Mucosa of rectum (tissue), 2 donors: ENCODE measurements at regions not wholly inside any gene's neighbourhood (a gene's known extent, or its start where the extent isn't known, plus 50 kb on each side); places are given as distances from the start of the nearest gene placed in this dataset.
"Not testable (repeated sequence)": the region's sequence is repeated elsewhere in the genome, so short reads cannot be mapped to it uniquely, and the experiment has no call there.

Source experiments
- H3K27ac ChIP-seq, 2 donors: one replicate each; pipeline ENCODE4 v1.7.0; 2013; ENCODE audit warnings: inconsistent platforms in 2 of 2, low read depth in 2 of 2, low read length in 2 of 2
- H3K27me3 ChIP-seq, 2 donors: one replicate each; pipeline ENCODE4 v1.7.0; 2013; ENCODE audit warnings: low read length in 2 of 2; ENCODE audit not compliant: control insufficient read depth in 2 of 2, insufficient read depth in 2 of 2
- H3K36me3 ChIP-seq, 2 donors: one replicate each; pipeline ENCODE4 v1.7.0; 2013; ENCODE audit warnings: low read length in 2 of 2; ENCODE audit not compliant: control insufficient read depth in 2 of 2, insufficient read depth in 2 of 2
- H3K4me1 ChIP-seq, 2 donors: one replicate each; pipeline ENCODE4 v1.7.0; 2013; ENCODE audit warnings: low read length in 2 of 2, mild to moderate bottlenecking in 1 of 2; ENCODE audit not compliant: control insufficient read depth in 2 of 2, insufficient read depth in 2 of 2
- H3K4me3 ChIP-seq, 2 donors: one replicate each; pipeline ENCODE4 v1.7.0; 2013; ENCODE audit warnings: low read length in 2 of 2
- H3K9ac ChIP-seq, 2 donors: one replicate each; pipeline ENCODE4 v1.7.0; 2013; ENCODE audit warnings: low read length in 2 of 2, low read depth in 1 of 2, mild to moderate bottlenecking in 1 of 2
- H3K9me3 ChIP-seq, 2 donors: one replicate each; pipeline ENCODE4 v1.7.0; 2013; ENCODE audit warnings: low read length in 2 of 2; ENCODE audit not compliant: control insufficient read depth in 2 of 2
- donor health status: healthy.
- donor health status: Normal muscosa, but diverticular disease.

- no peaks in the 10 kb centered on the region for H3K36me3 ChIP-seq
- no peaks in the 10 kb centered on the region for H3K4me1 ChIP-seq
- H3K27ac ChIP-seq = no peak overlapping the region
- no peaks in the 10 kb centered on the region for H3K9me3 ChIP-seq
- no peak overlapping the region for H3K9ac ChIP-seq
- H3K27me3 ChIP-seq = no peaks in the 10 kb centered on the region
- no peak overlapping the region for H3K4me3 ChIP-seq
Observed at GRCh38 chr6:27759930-27760329, 152.3 kb downstream of the OR2B2 start.

GRCh38 chr6:27758491-27758890 is 153.7 kb downstream of the OR2B2 start:
- H3K27ac ChIP-seq = no peak overlapping the region
- H3K9me3 ChIP-seq = no peaks in the 10 kb centered on the region
- H3K36me3 ChIP-seq = no peaks in the 10 kb centered on the region
- H3K27me3 ChIP-seq = no peaks in the 10 kb centered on the region
- H3K9ac ChIP-seq = no peak overlapping the region
- H3K4me1 ChIP-seq = peaks cover 0 to 4% of the 10 kb centered on the region in 2 donors
- no peak overlapping the region for H3K4me3 ChIP-seq

GRCh38 chr6:27757307-27757706 is 154.9 kb downstream of the OR2B2 start:
- Histone ChIP-seq H3K9ac (peak overlapping the region; percentile 75 to 79), H3K27me3 (no peaks in the 10 kb centered on the region), H3K27ac (no peak overlapping the region)

GRCh38 chr6:27755768-27756167 is 156.4 kb downstream of the OR2B2 start:
- no peak overlapping the region for H3K27ac ChIP-seq

More at GRCh38 chr6:27757307-27757706, 154.9 kb downstream of the OR2B2 start:
- peak overlapping the region; percentile 68 to 75 for H3K4me3 ChIP-seq
- H3K9me3 ChIP-seq = no peaks in the 10 kb centered on the region
- H3K4me1 ChIP-seq = peaks cover 0 to 4% of the 10 kb centered on the region in 2 donors
- no peaks in the 10 kb centered on the region for H3K36me3 ChIP-seq

GRCh38 chr6:27754408-27754782 is 157.8 kb downstream of the OR2B2 start:
- H3K4me1 ChIP-seq = peaks cover 0 to 7% of the 10 kb centered on the region in 2 donors
- H3K27ac ChIP-seq = no peak overlapping the region
- no peaks in the 10 kb centered on the region for H3K27me3 ChIP-seq
- H3K4me3 ChIP-seq = peak overlapping the region; percentile 31 to 93
- H3K9me3 ChIP-seq = no peaks in the 10 kb centered on the region
- H3K36me3 ChIP-seq = no peaks in the 10 kb centered on the region
- peak overlapping the region in 1 of 2 donors; percentile 53 for H3K9ac ChIP-seq

More at GRCh38 chr6:27755768-27756167, 156.4 kb downstream of the OR2B2 start:
- no peaks in the 10 kb centered on the region for H3K9me3 ChIP-seq
- H3K9ac ChIP-seq = no peak overlapping the region
- no peaks in the 10 kb centered on the region for H3K36me3 ChIP-seq
- H3K4me3 ChIP-seq = no peak overlapping the region
- peaks cover 0 to 7% of the 10 kb centered on the region in 2 donors for H3K4me1 ChIP-seq
- no peaks in the 10 kb centered on the region for H3K27me3 ChIP-seq

GRCh38 chr6:27753668-27754407 is 158.4 kb downstream of the OR2B2 start:
- Histone ChIP-seq H3K27me3 (no peaks in the 10 kb centered on the region), H3K4me3 (peak overlapping the region; percentile 42 to 93), H3K9me3 (no peaks in the 10 kb centered on the region), H3K4me1 (peaks cover 0 to 7% of the 10 kb centered on the region in 2 donors), H3K36me3 (no peaks in the 10 kb centered on the region), H3K27ac (no peak overlapping the region), H3K9ac (peak overlapping the region in 1 of 2 donors; percentile 53)

GRCh38 chr6:27752038-27752885 is 159.9 kb downstream of the OR2B2 start:
- no peaks in the 10 kb centered on the region for H3K9me3 ChIP-seq
- H3K27me3 ChIP-seq = no peaks in the 10 kb centered on the region
- H3K9ac ChIP-seq = peak overlapping the region; percentile 80 to 95
- peaks cover 0 to 7% of the 10 kb centered on the region in 2 donors for H3K4me1 ChIP-seq
- peak overlapping the region; percentile 74 to 93 for H3K4me3 ChIP-seq
- H3K36me3 ChIP-seq = no peaks in the 10 kb centered on the region
- H3K27ac ChIP-seq = peak overlapping the region; percentile 86 to 96

- peaks cover 0 to 2% of the 10 kb centered on the region in 2 donors for H3K4me1 ChIP-seq
- no peaks in the 10 kb centered on the region for H3K9me3 ChIP-seq
- H3K27ac ChIP-seq = no peak overlapping the region
- no peak overlapping the region for H3K9ac ChIP-seq
- H3K27me3 ChIP-seq = peaks cover 4 to 6% of the 10 kb centered on the region in 2 donors
- no peaks in the 10 kb centered on the region for H3K36me3 ChIP-seq
- H3K4me3 ChIP-seq = no peak overlapping the region
Observed at GRCh38 chr6:27748661-27749060, 163.5 kb downstream of the OR2B2 start.

GRCh38 chr6:27747637-27748036 is 164.6 kb downstream of the OR2B2 start:
- Histone ChIP-seq H3K27ac (no peak overlapping the region), H3K4me1 (peaks cover 0 to 2% of the 10 kb centered on the region in 2 donors), H3K4me3 (no peak overlapping the region), H3K27me3 (peaks cover 4 to 8% of the 10 kb centered on the region in 2 donors), H3K36me3 (no peaks in the 10 kb centered on the region), H3K9ac (no peak overlapping the region), H3K9me3 (no peaks in the 10 kb centered on the region)

- not testable (repeated sequence) for H3K36me3 ChIP-seq, H3K27me3 ChIP-seq, H3K27ac ChIP-seq, H3K4me3 ChIP-seq, H3K4me1 ChIP-seq, H3K9ac ChIP-seq, H3K9me3 ChIP-seq
Observed at GRCh38 chr6:27746860-27747259, 165.3 kb downstream of the OR2B2 start.
